ENCODE measurements at regions not wholly inside any gene's neighbourhood (a gene's known extent, or its start where the extent isn't known, plus 50 kb on each side); places are given as distances from the start of the nearest gene placed in this dataset.

GRCh38 chr5:26530305-26530704 is 508.1 kb downstream of the CDH9 start:
- Mint-ChIP-seq H3K4me1 (ENCODE audit: unreplicated experiment) (no peaks in the 10 kb centered on the region), H3K36me3 (ENCODE audit: low read depth, unreplicated experiment) (no peaks in the 10 kb centered on the region), H3K4me3 (ENCODE audit: unreplicated experiment) (no peak overlapping the region), H3K9me3 (ENCODE audit: unreplicated experiment) (no peaks in the 10 kb centered on the region), H3K27me3 (ENCODE audit: unreplicated experiment) (no peaks in the 10 kb centered on the region), H3K27ac (ENCODE audit: unreplicated experiment) (no peak overlapping the region)
- DNase-seq (ENCODE audit: low spot score), result no peak
- no peak for TF ChIP-seq CTCF (IDR thresholded peaks at IDR 0.05; ENCODE audit: unreplicated experiment)

DNA sequence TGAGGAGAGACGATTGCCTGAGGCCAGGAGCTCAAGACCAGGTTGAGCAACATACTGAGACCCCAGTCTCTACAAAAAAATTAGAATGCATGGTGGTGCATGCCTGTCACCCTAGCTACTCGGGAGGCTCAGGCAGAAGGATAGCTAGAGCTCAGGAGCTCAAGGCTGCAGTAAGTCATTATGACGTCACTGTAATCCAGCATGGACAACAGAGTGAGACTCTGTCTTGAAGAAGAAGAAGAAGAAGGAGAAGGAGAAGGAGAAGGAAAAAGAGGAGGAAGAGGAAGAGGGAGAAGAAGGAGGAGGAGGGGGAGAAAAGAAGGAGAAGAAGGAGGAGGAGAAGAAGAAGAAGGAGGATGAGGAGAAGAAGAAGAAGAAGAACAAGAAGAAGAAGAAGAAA is 519.1 kb downstream of the CDH9 start:
- Mint-ChIP-seq H3K27ac (ENCODE audit: unreplicated experiment) (no peak overlapping the region), H3K9me3 (ENCODE audit: unreplicated experiment) (no peaks in the 10 kb centered on the region)
- no peak for TF ChIP-seq CTCF (IDR thresholded peaks at IDR 0.05; ENCODE audit: unreplicated experiment)

DNA sequence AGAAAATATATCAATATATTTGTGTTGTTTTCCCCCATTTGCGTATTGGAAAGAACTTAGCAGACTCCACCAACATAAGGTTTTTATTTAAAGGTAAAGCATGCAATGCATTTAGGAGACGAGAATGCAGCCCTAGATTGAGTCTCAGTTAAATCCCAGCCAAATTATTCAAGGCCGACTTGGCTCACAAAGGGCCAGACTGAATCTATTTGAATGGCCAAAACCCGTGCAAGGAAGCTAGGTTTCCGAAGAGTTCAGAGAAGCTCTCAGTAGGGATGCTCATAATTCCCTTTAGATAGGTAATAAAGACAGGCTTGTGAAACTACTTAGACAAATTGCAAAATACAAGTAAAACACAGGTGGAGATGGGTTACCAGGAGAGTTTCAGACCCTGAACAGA is 520.3 kb downstream of the CDH9 start:
- no peaks in the 10 kb centered on the region for H3K4me1 Mint-ChIP-seq (ENCODE audit: unreplicated experiment)
- no peak overlapping the region for H3K27ac Mint-ChIP-seq (ENCODE audit: unreplicated experiment)
- H3K27me3 Mint-ChIP-seq (ENCODE audit: unreplicated experiment), result no peaks in the 10 kb centered on the region
- H3K4me3 Mint-ChIP-seq (ENCODE audit: unreplicated experiment), result no peak overlapping the region
- no peaks in the 10 kb centered on the region for H3K9me3 Mint-ChIP-seq (ENCODE audit: unreplicated experiment)
- no peaks in the 10 kb centered on the region for H3K36me3 Mint-ChIP-seq (ENCODE audit: low read depth, unreplicated experiment)
- no peak for DNase-seq (ENCODE audit: low spot score)
- TF ChIP-seq CTCF (IDR thresholded peaks at IDR 0.05; ENCODE audit: unreplicated experiment), result no peak

More for the DNA sequence above, 519.1 kb downstream of the CDH9 start:
- H3K4me3 Mint-ChIP-seq (ENCODE audit: unreplicated experiment), result no peak overlapping the region
- H3K27me3 Mint-ChIP-seq (ENCODE audit: unreplicated experiment), result no peaks in the 10 kb centered on the region
- no peak for DNase-seq (ENCODE audit: low spot score)
- H3K4me1 Mint-ChIP-seq (ENCODE audit: unreplicated experiment), result no peaks in the 10 kb centered on the region
- H3K36me3 Mint-ChIP-seq (ENCODE audit: low read depth, unreplicated experiment), result no peaks in the 10 kb centered on the region

- H3K27ac Mint-ChIP-seq (ENCODE audit: unreplicated experiment), result no peak overlapping the region
- TF ChIP-seq CTCF (IDR thresholded peaks at IDR 0.05; ENCODE audit: unreplicated experiment), result no peak
- H3K36me3 Mint-ChIP-seq (ENCODE audit: low read depth, unreplicated experiment), result no peaks in the 10 kb centered on the region
- H3K9me3 Mint-ChIP-seq (ENCODE audit: unreplicated experiment), result no peaks in the 10 kb centered on the region
- H3K4me1 Mint-ChIP-seq (ENCODE audit: unreplicated experiment), result no peaks in the 10 kb centered on the region
- DNase-seq (ENCODE audit: low spot score), result no peak
- no peaks in the 10 kb centered on the region for H3K27me3 Mint-ChIP-seq (ENCODE audit: unreplicated experiment)
- H3K4me3 Mint-ChIP-seq (ENCODE audit: unreplicated experiment), result no peak overlapping the region
These were observed 539.4 kb downstream of the CDH9 start for GRCh38 chr5:26498972-26499371.

GRCh38 chr5:26495437-26495836 is 542.9 kb downstream of the CDH9 start:
- no peaks in the 10 kb centered on the region for H3K9me3 Mint-ChIP-seq (ENCODE audit: unreplicated experiment)
- H3K27me3 Mint-ChIP-seq (ENCODE audit: unreplicated experiment), result no peaks in the 10 kb centered on the region
- H3K4me3 Mint-ChIP-seq (ENCODE audit: unreplicated experiment), result no peak overlapping the region
- no peak overlapping the region for H3K27ac Mint-ChIP-seq (ENCODE audit: unreplicated experiment)
- no peaks in the 10 kb centered on the region for H3K4me1 Mint-ChIP-seq (ENCODE audit: unreplicated experiment)
- DNase-seq (ENCODE audit: low spot score), result no peak
- H3K36me3 Mint-ChIP-seq (ENCODE audit: low read depth, unreplicated experiment), result no peaks in the 10 kb centered on the region
- TF ChIP-seq CTCF (IDR thresholded peaks at IDR 0.05; ENCODE audit: unreplicated experiment), result no peak

Measured in endothelial cell (in vitro differentiated cells).